A549 (cell line): ENCODE measurements at regions not wholly inside any gene's neighbourhood (a gene's known extent, or its start where the extent isn't known, plus 50 kb on each side); places are given as distances from the start of the nearest gene placed in this dataset.

Experiments used
- ATAC-seq, 2 experiments: fragments of 200-7000 bp in 1 of 2; fragments of >200 bp in 1 of 2; cut with Nextera tagmentation in 1 of 2; cut with Tn5 transposase in 1 of 2; 3 replicates each; pipeline versions ENCODE4 v1.8.0 to v1.9.1; 2018 to 2020; ENCODE audit warnings: mild to moderate bottlenecking in 1 of 2, moderate library complexity in 1 of 2
- CTCF ChIA-PET: fragments of 300-600 bp; sonication (Branson Sonifier 250); formaldehyde crosslinking; extraction: SDS; loops from one replicate; lab custom pipeline; 2021; ENCODE audit warnings: antibody characterized with exemption, inconsistent platforms; lab: Yijun Ruan, JAX
- POLR2A ChIA-PET: fragments of 350-600 bp; formaldehyde crosslinking; extraction: SDS; loops from one replicate; lab custom pipeline; 2021; ENCODE audit warnings: antibody characterized with exemption, inconsistent platforms; lab: Yijun Ruan, JAX
- DNase-seq, 2 experiments: peaks; one replicate each; pipeline versions ENCODE4 v3.0.0 to v3.0.0-alpha.2; 2011 to 2016; ENCODE audit warnings: low read depth in 1 of 2, low spot score in 1 of 2
- FAIRE-seq: peaks from 2 replicates; lab custom pipeline; 2011; peaks lifted over from hg19 to GRCh38; lab: Jason Lieb, UNC
- H3K27ac ChIP-seq, 2 experiments: fragments of >200 bp; sonication (Bioruptor Twin); formaldehyde crosslinking; 3 replicates each; pipeline ENCODE4 v1.5.1; 2016 to 2017
- H3K4me1 ChIP-seq: fragments of >200 bp; sonication (Bioruptor Twin); formaldehyde crosslinking; 3 replicates; pipeline ENCODE4 v1.6.1; 2016
- H3K4me2 ChIP-seq: fragments of >200 bp; sonication (Bioruptor Twin); formaldehyde crosslinking; 3 replicates; pipeline ENCODE4 v1.6.1; 2016
- H3K4me3 ChIP-seq: fragments of >200 bp; sonication (Bioruptor Twin); formaldehyde crosslinking; 3 replicates; pipeline ENCODE4 v1.5.1; 2016
- H3K9me3 ChIP-seq: fragments of >200 bp; sonication (Bioruptor Twin); formaldehyde crosslinking; 3 replicates; pipeline ENCODE4 v1.6.1; 2016
- BHLHE40 ChIP-seq: IDR thresholded peaks from 2 replicates; pipeline ENCODE4 v1.6.1; 2012; ENCODE audit warnings: low read depth, low read length, inconsistent platforms
- CBX2 ChIP-seq: fragments of 200-600 bp; sonication (generic); IDR thresholded peaks from 2 replicates; pipeline ENCODE4 v1.6.1; 2016; ENCODE audit warnings: low read depth, mild to moderate bottlenecking, borderline replicate concordance
- CBX8 ChIP-seq: fragments of 200-600 bp; sonication (generic); IDR thresholded peaks from 2 replicates; pipeline ENCODE4 v1.6.1; 2016
- CHD2 ChIP-seq: fragments of 150-350 bp; IDR thresholded peaks from 2 replicates; pipeline ENCODE4 v1.6.1; 2014; ENCODE audit warnings: low read length; ENCODE audit not compliant: partially characterized antibody
- CHD4 ChIP-seq: fragments of 200-600 bp; sonication (generic); IDR thresholded peaks from 2 replicates; pipeline ENCODE4 v1.6.1; 2016; ENCODE audit warnings: antibody characterized with exemption, mild to moderate bottlenecking, borderline replicate concordance
- EHF ChIP-seq: fragments of 250-450 bp; sonication (Bioruptor Pico); IDR thresholded peaks from 2 replicates; pipeline ENCODE4 v1.5.0; 2020; ENCODE audit warnings: mild to moderate bottlenecking
- FOSL2 ChIP-seq, 2 experiments: fragments of 450-650 bp in 1 of 2; fragments of >200 bp in 1 of 2; sonication (Bioruptor Twin) in 1 of 2; formaldehyde crosslinking; IDR thresholded peaks; 2 replicates each; pipeline versions ENCODE4 v1.5.0 to v1.6.1; 2016 to 2020; ENCODE audit warnings: mild to moderate bottlenecking in 1 of 2, moderate library complexity in 1 of 2
- HOXA7 ChIP-seq: fragments of 250-450 bp; sonication (Bioruptor Pico); IDR thresholded peaks from 2 replicates; pipeline ENCODE4 v1.5.0; 2020; ENCODE audit warnings: mild to moderate bottlenecking, moderate library complexity
- HOXB5 ChIP-seq: fragments of 250-450 bp; sonication (Bioruptor Pico); IDR thresholded peaks from 2 replicates; pipeline ENCODE4 v1.5.0; 2020; ENCODE audit warnings: mild to moderate bottlenecking, moderate library complexity
- KDM1A ChIP-seq: fragments of 200-600 bp; sonication (generic); IDR thresholded peaks from 2 replicates; pipeline ENCODE4 v1.6.1; 2016; ENCODE audit warnings: low read depth, mild to moderate bottlenecking
- NFE2L2 ChIP-seq: fragments of 150-350 bp; conservative IDR thresholded peaks from 2 replicates; pipeline ENCODE4 v1.6.1; 2014; ENCODE audit warnings: low read length
- PHF8 ChIP-seq: fragments of 200-600 bp; sonication (generic); IDR thresholded peaks from 2 replicates; pipeline ENCODE4 v1.6.1; 2016; ENCODE audit warnings: low read depth, mild to moderate bottlenecking, antibody characterized with exemption, moderate library complexity, borderline replicate concordance
- SMC3 ChIP-seq: fragments of >200 bp; sonication (Bioruptor Twin); formaldehyde crosslinking; IDR thresholded peaks from 3 replicates; pipeline ENCODE4 v1.6.1; 2018; ENCODE audit warnings: inconsistent platforms
- TFCP2L1 ChIP-seq: fragments of 250-450 bp; sonication (Bioruptor Pico); IDR thresholded peaks from 2 replicates; pipeline ENCODE4 v1.5.0; 2021; ENCODE audit warnings: mild to moderate bottlenecking
- WGBS: methylation state at CpG from one replicate; pipeline ENCODE4 v1.1.6; 2017; ENCODE audit errors: missing lambda C conversion rate; 5-methylcytosine and 5-hydroxymethylcytosine counted together
- TF ChIP-seq, protein P1 (sequence below): fragments of 150-350 bp; IDR thresholded peaks from 2 replicates; pipeline ENCODE4 v1.6.1; 2014; ENCODE audit warnings: low read depth, mild to moderate bottlenecking, low read length
- TF ChIP-seq, protein P2 (sequence below): fragments of 200-600 bp; sonication (generic); IDR thresholded peaks from 2 replicates; pipeline ENCODE4 v1.6.1; 2016; ENCODE audit warnings: antibody characterized with exemption, mild to moderate bottlenecking, moderate library complexity
- TF ChIP-seq, protein P3 (sequence below): fragments of 450-650 bp; IDR thresholded peaks from 2 replicates; pipeline ENCODE4 v1.6.1; 2014; ENCODE audit warnings: antibody characterized with exemption
- TF ChIP-seq, protein P4 (sequence below): fragments of >200 bp; sonication (Bioruptor Twin); formaldehyde crosslinking; IDR thresholded peaks from 3 replicates; pipeline ENCODE4 v1.6.1; 2016
- TF ChIP-seq, protein P5 (sequence below): fragments of >200 bp; sonication (Bioruptor Twin); formaldehyde crosslinking; IDR thresholded peaks from 2 replicates; pipeline ENCODE4 v1.6.1; 2016

DNA sequence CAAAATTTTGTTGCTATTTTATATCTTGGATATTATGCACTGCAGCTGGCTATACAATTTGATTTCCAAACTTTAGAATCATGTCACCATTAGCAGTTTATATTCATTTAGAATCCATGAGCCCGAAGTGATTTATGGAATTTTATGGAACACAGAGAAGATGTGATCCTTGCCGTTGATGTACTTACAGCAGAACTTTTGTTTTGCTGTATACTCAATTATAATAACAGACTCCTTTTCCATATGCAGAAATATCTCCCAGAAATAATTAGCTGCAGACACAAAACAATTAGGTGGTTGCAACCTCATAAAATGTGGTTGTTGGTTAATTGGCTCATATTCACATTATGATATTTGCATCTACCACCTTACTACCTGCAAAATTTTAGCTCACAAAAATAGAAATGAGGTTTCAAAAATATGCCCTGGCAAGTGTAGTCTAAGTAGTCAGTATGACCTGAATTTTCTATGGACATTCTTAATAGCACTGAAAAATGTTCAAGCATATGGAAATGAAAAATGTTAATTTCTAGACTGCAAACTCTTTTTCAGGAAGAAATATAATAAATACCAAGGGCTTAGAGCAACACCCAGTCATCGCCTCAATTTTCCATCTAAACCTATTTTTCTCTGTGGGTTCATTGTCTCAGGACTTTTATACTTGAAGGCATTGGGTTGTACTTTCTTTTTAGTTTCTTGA is 997.6 kb downstream of the MCTP2 start (continued):
- TF ChIP-seq, protein P1, sequence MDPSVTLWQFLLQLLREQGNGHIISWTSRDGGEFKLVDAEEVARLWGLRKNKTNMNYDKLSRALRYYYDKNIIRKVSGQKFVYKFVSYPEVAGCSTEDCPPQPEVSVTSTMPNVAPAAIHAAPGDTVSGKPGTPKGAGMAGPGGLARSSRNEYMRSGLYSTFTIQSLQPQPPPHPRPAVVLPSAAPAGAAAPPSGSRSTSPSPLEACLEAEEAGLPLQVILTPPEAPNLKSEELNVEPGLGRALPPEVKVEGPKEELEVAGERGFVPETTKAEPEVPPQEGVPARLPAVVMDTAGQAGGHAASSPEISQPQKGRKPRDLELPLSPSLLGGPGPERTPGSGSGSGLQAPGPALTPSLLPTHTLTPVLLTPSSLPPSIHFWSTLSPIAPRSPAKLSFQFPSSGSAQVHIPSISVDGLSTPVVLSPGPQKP: no peak
- no peak for TF ChIP-seq NFE2L2
- no peak for TF ChIP-seq SMC3
- no peak for TF ChIP-seq CBX8

DNA sequence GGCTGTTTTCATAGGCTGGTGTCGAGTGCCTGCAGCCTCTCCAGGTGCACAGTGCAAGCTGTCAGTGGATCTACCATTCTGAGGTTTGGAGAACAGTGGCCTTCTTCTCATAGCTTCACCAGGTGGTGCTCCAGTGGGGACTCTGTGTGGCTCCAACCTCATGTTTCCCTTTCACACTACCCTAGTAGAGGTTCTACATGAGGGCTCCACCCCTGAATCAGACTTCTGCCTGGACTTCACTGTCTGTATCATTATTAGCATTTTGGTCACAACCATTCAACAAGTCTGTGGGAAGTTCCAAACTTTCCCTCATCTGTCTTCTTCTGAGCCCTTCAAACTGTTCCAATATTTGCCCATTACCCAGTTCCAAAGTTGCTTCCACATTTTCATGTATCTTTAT is 1003.7 kb downstream of the MCTP2 start:
- Histone ChIP-seq H3K4me1 (no peaks in the 10 kb centered on the region), H3K27ac (no peak overlapping the region), H3K4me2 (no peak overlapping the region), H3K4me3 (no peak overlapping the region), H3K9me3 (peaks cover 18% of the 10 kb centered on the region)
- POLR2A ChIA-PET: no interaction called here
- TF ChIP-seq, protein P2, sequence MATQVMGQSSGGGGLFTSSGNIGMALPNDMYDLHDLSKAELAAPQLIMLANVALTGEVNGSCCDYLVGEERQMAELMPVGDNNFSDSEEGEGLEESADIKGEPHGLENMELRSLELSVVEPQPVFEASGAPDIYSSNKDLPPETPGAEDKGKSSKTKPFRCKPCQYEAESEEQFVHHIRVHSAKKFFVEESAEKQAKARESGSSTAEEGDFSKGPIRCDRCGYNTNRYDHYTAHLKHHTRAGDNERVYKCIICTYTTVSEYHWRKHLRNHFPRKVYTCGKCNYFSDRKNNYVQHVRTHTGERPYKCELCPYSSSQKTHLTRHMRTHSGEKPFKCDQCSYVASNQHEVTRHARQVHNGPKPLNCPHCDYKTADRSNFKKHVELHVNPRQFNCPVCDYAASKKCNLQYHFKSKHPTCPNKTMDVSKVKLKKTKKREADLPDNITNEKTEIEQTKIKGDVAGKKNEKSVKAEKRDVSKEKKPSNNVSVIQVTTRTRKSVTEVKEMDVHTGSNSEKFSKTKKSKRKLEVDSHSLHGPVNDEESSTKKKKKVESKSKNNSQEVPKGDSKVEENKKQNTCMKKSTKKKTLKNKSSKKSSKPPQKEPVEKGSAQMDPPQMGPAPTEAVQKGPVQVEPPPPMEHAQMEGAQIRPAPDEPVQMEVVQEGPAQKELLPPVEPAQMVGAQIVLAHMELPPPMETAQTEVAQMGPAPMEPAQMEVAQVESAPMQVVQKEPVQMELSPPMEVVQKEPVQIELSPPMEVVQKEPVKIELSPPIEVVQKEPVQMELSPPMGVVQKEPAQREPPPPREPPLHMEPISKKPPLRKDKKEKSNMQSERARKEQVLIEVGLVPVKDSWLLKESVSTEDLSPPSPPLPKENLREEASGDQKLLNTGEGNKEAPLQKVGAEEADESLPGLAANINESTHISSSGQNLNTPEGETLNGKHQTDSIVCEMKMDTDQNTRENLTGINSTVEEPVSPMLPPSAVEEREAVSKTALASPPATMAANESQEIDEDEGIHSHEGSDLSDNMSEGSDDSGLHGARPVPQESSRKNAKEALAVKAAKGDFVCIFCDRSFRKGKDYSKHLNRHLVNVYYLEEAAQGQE: no peak
- TF ChIP-seq NFE2L2 (no peak), PHF8 (no peak), CHD2 (no peak), HOXB5 (CRISPR knock-in tag) (no peak), CHD4 (no peak)
- ATAC-seq: no peak
- no peak for DNase-seq
- CTCF ChIA-PET: no interaction called here
- FAIRE-seq: no peak
- WGBS: 8% methylated on average over 1 of the region's 1 CpG

DNA sequence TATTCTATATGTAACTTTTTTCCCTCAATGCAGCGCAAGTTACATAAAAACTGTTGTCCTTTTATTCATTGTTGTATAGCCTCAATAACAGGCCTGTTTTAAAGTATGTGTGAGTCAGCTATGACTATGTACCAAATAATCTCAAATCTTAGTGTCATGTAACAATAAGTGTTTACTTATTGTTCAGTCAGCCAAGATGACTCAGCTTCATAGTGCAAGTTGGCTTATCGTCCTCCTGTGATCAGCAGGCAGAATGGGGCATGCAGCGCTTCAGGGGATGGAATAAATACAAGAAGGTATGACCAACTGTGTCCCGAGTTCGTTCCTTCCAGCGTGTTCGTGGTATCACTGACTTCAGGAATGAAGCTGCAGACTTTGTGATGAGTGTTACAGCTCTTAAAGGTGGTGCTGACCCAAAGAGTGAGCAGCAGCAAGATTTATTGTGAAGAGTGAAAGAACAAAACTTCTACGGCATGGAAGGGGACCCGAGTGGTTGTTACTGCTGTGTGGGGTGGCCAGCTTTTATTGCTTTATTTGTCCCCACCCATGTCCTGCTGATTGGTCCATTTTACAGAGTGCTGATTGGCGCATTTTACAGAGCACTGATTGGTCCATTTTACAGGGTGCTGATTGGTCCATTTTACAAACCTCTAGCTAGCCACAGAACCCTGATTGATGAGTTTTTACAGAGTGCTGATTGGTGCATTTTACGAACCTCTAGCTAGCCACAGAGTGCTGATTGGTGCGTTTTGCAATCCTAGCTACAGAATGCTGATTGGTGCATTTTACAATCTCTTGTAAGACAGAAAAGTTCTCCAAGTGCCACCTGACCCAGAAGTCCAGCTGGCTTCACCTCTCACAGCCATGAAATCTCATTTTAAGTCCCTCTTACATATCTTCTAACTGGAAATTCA is 1016.0 kb downstream of the MCTP2 start:
- 21% methylated on average over 12 of the region's 12 CpGs for WGBS
- peak; percentile 100 for FAIRE-seq
- TF ChIP-seq FOSL2 (IDR thresholded peaks at IDR 0.05) (peak; percentile 100), FOSL2 (CRISPR knock-in tag; IDR thresholded peaks at IDR 0.05) (peak; percentile 100), CHD2 (no peak), HOXB5 (CRISPR knock-in tag) (no peak), HOXA7 (no peak), EHF (CRISPR knock-in tag) (no peak), KDM1A (no peak), BHLHE40 (no peak), TFCP2L1 (no peak), NFE2L2 (peak; percentile 77), CBX2 (no peak)
- TF ChIP-seq, protein P3, sequence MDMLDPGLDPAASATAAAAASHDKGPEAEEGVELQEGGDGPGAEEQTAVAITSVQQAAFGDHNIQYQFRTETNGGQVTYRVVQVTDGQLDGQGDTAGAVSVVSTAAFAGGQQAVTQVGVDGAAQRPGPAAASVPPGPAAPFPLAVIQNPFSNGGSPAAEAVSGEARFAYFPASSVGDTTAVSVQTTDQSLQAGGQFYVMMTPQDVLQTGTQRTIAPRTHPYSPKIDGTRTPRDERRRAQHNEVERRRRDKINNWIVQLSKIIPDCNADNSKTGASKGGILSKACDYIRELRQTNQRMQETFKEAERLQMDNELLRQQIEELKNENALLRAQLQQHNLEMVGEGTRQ: no peak
- TF ChIP-seq, protein P4, sequence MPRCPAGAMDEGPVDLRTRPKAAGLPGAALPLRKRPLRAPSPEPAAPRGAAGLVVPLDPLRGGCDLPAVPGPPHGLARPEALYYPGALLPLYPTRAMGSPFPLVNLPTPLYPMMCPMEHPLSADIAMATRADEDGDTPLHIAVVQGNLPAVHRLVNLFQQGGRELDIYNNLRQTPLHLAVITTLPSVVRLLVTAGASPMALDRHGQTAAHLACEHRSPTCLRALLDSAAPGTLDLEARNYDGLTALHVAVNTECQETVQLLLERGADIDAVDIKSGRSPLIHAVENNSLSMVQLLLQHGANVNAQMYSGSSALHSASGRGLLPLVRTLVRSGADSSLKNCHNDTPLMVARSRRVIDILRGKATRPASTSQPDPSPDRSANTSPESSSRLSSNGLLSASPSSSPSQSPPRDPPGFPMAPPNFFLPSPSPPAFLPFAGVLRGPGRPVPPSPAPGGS: peak; percentile 62; the same call in 1 of the 3 replicates
- TF ChIP-seq, protein P5, sequence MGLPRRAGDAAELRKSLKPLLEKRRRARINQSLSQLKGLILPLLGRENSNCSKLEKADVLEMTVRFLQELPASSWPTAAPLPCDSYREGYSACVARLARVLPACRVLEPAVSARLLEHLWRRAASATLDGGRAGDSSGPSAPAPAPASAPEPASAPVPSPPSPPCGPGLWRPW: 0 out of 2 replicates have a peak, but pooled peaks have one; percentile 24
- TF ChIP-seq, protein P2: no peak

More for the DNA sequence above, 1016.0 kb downstream of the MCTP2 start:
- H3K4me1 ChIP-seq: peaks cover 16% of the 10 kb centered on the region
- peak overlapping the region; percentile 67 to 84 for H3K27ac ChIP-seq
- H3K4me3 ChIP-seq: peak overlapping the region; percentile 25
- ChIA-PET POLR2A (no interaction called here), CTCF (interaction anchor here (1.6 to 6.1 kb wide), 2 partner anchors 9 to 13 kb away, joined by 4 to 38 read pairs; no protein-coding TSS in a partner anchor)
- peak overlapping the region; percentile 70 for H3K4me2 ChIP-seq
- ATAC-seq (peak; percentile 99 to 100), DNase-seq (peak; percentile 96)
- peaks cover 19% of the 10 kb centered on the region for H3K9me3 ChIP-seq
